Left ventricle myocardium inferior (tissue), 1 donor: ENCODE measurements at regions not wholly inside any gene's neighbourhood (a gene's known extent, or its start where the extent isn't known, plus 50 kb on each side); places are given as distances from the start of the nearest gene placed in this dataset.

Experiments used
- DNase-seq: peaks from one replicate; pipeline ENCODE4 v3.0.0-alpha.2; 2020
- H3K27ac ChIP-seq: fragments of 200-600 bp; replicated peaks from 2 replicates; pipeline ENCODE4 v1.8.0; 2021
- H3K27me3 ChIP-seq: fragments of 200-600 bp; 2 replicates; pipeline ENCODE4 v1.8.0; 2021; ENCODE audit warnings: low read depth
- H3K36me3 ChIP-seq: fragments of 200-600 bp; 2 replicates; pipeline ENCODE4 v1.8.0; 2021
- H3K4me1 ChIP-seq: fragments of 200-600 bp; 2 replicates; pipeline ENCODE4 v1.8.0; 2021
- H3K4me3 ChIP-seq: fragments of 200-600 bp; 2 replicates; pipeline ENCODE4 v1.8.0; 2021; ENCODE audit warnings: mild to moderate bottlenecking, moderate library complexity
- H3K9me3 ChIP-seq: fragments of 200-600 bp; replicated peaks from 2 replicates; pipeline ENCODE4 v1.8.0; 2021
- CTCF ChIP-seq: fragments of 200-600 bp; IDR thresholded peaks from 2 replicates; pipeline ENCODE4 v1.8.0; 2021; ENCODE audit warnings: antibody characterized with exemption, mild to moderate bottlenecking, borderline replicate concordance
- intact Hi-C: fragments of 100-400 bp; cut with micrococcal nuclease; formaldehyde crosslinking; loops from one replicate; pipeline ENCODE4 v1.11.0; 2022
- donor health status: DM: no; HTN: yes; CAD: no; lungs with severe emphysema.

GRCh38 chr12:42905419-42905705 lies 315.8 kb upstream of the PRICKLE1 start:
- H3K4me3 ChIP-seq: no peak overlapping the region
- TF ChIP-seq CTCF: no peak

DNA sequence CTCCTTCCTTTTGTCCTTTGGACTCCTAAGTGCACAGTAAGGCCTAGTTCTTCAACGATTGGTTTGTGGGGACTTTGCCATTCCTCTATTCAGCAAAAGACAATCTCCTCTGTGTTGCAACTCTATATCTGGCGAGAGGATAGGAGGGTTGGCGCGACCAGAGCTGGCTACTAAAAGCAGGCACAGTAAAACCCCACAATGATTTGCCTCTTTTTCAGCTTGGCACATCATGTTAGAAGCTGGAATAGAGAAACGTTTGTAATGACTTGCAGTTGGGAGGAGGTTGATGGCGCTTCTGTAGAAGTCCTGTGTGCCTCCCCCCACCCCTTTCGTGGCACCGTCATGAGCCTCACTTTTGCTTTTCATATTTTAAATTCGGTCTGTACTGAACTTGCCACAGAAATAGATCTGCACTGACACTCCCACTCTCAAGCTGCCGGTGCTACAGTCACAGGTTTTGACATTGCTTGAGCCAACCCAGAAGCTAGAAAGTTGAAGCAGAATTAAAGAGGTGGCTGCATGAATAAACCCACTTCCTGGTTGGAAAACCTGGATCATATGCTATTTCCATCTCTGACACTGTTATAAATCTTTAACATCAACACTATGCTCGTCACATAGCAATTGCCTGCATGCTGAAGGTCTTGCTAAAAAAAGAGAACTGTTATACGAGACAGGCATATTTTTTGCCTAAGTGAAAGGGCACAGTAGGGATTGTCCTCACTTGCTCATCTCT lies 315.3 kb upstream of the PRICKLE1 start:
- no peaks in the 10 kb centered on the region for H3K27me3 ChIP-seq
- no peak overlapping the region for H3K4me3 ChIP-seq
- H3K9me3 ChIP-seq: no peaks in the 10 kb centered on the region
- intact Hi-C loops: no loop called here
- H3K27ac ChIP-seq: peak overlapping the region; percentile 23
- no peak for DNase-seq
- H3K36me3 ChIP-seq: no peaks in the 10 kb centered on the region
- H3K4me1 ChIP-seq: peaks cover 4% of the 10 kb centered on the region
- TF ChIP-seq CTCF: no peak

More at GRCh38 chr12:42905419-42905705, 315.8 kb upstream of the PRICKLE1 start:
- H3K9me3 ChIP-seq: no peaks in the 10 kb centered on the region
- H3K4me1 ChIP-seq: peaks cover 4% of the 10 kb centered on the region
- DNase-seq: no peak
- intact Hi-C loops: no loop called here
- no peak overlapping the region for H3K27ac ChIP-seq
- H3K36me3 ChIP-seq: no peaks in the 10 kb centered on the region
- H3K27me3 ChIP-seq: no peaks in the 10 kb centered on the region

DNA sequence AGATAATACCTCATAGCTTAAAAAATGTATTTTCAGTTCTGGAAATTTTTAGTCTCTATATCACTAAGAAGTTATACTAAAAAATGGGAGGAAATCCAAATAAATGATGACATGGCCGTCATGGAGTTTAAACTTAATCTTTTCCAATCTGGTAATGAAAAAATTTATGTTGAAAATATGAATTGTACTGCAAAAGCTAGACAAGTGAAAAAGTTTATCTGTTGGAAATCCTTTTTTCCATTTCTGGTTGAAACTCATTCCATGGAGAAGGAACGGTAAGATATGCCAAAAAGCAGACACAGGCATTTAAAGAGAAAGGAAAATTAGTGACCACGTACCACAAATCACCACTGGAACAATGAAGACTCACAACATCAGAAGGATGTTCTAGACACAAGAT lies 314.2 kb upstream of the PRICKLE1 start:
- TF ChIP-seq CTCF: no peak
- Histone ChIP-seq H3K27ac (no peak overlapping the region), H3K36me3 (no peaks in the 10 kb centered on the region), H3K27me3 (no peaks in the 10 kb centered on the region), H3K4me3 (no peak overlapping the region), H3K9me3 (no peaks in the 10 kb centered on the region), H3K4me1 (peaks cover 4% of the 10 kb centered on the region)
- intact Hi-C loops: no loop called here
- no peak for DNase-seq

GRCh38 chr12:42902001-42902400 lies 312.5 kb upstream of the PRICKLE1 start:
- TF ChIP-seq CTCF: no peak
- intact Hi-C loops: no loop called here

GRCh38 chr12:42893803-42894202 lies 304.3 kb upstream of the PRICKLE1 start:
- H3K4me1 ChIP-seq: no peaks in the 10 kb centered on the region
- peaks cover 16% of the 10 kb centered on the region for H3K9me3 ChIP-seq
- intact Hi-C loops: no loop called here
- H3K27me3 ChIP-seq: no peaks in the 10 kb centered on the region
- no peak overlapping the region for H3K27ac ChIP-seq
- no peak for DNase-seq
- no peaks in the 10 kb centered on the region for H3K36me3 ChIP-seq
- TF ChIP-seq CTCF: no peak
- H3K4me3 ChIP-seq: no peak overlapping the region

More at GRCh38 chr12:42902001-42902400, 312.5 kb upstream of the PRICKLE1 start:
- no peak for DNase-seq
- H3K27ac ChIP-seq: no peak overlapping the region
- H3K4me1 ChIP-seq: peaks cover 4% of the 10 kb centered on the region
- no peaks in the 10 kb centered on the region for H3K27me3 ChIP-seq
- H3K4me3 ChIP-seq: no peak overlapping the region
- H3K9me3 ChIP-seq: peaks cover 3% of the 10 kb centered on the region
- H3K36me3 ChIP-seq: no peaks in the 10 kb centered on the region
